B cell (primary cell): ENCODE measurements at regions not wholly inside any gene's neighbourhood (a gene's known extent, or its start where the extent isn't known, plus 50 kb on each side); places are given as distances from the start of the nearest gene placed in this dataset.

Experiments
- ATAC-seq: fragments of 200-7000 bp; cut with Tn5 transposase; one replicate; pipeline ENCODE4 v1.10.0; 2021; ENCODE audit warnings: low read depth, mild to moderate bottlenecking, moderate number of reproducible peaks, moderate library complexity
- CTCF ChIA-PET: fragments of 350-600 bp; sonication (Branson Sonifier 250); formaldehyde crosslinking; loops from one replicate; lab custom pipeline; 2021; ENCODE audit warnings: antibody characterized with exemption, inconsistent platforms; lab: Charles Lee
- POLR2A ChIA-PET: fragments of 350-600 bp; sonication (Branson Sonifier 250); formaldehyde crosslinking; loops from one replicate; lab custom pipeline; 2021; ENCODE audit warnings: antibody characterized with exemption; lab: Charles Lee
- DNase-seq: peaks from one replicate; pipeline ENCODE4 v3.0.0; 2013
- H2AFZ ChIP-seq: 2 replicates; pipeline ENCODE4 v1.6.1; 2012; ENCODE audit warnings: mild to moderate bottlenecking, low read depth, low read length; ENCODE audit not compliant: insufficient read depth, poor library complexity, severe bottlenecking
- H3K27ac ChIP-seq, 2 donors: 1 replicate in 1 of 2; 2 replicates in 1 of 2; pipeline ENCODE4 v1.5.1; 2012 to 2013; ENCODE audit warnings: low read length in 2 of 2, mild to moderate bottlenecking in 2 of 2, moderate library complexity in 1 of 2
- H3K27me3 ChIP-seq, 4 experiments: fragments of 200-600 bp in 1 of 4; sonication (generic) in 1 of 4; replicated peaks in 1 of 4; 1 replicate in 2 of 4; 2 replicates in 2 of 4; pipeline versions ENCODE4 v1.6.1 to v1.7.0; 2013 to 2016; ENCODE audit warnings: low read length in 3 of 4, mild to moderate bottlenecking in 2 of 4, mixed read lengths in 1 of 4, moderate library complexity in 1 of 4; ENCODE audit not compliant: insufficient read depth in 4 of 4, control insufficient read depth in 3 of 4; ENCODE audit errors: control extremely low read depth in 1 of 4
- H3K36me3 ChIP-seq, 2 experiments: replicated peaks in 1 of 2; 1 replicate in 1 of 2; 2 replicates in 1 of 2; pipeline versions ENCODE4 v1.6.1 to v1.7.1; 2013; ENCODE audit warnings: low read length in 1 of 2; ENCODE audit not compliant: insufficient read depth in 2 of 2, control insufficient read depth in 1 of 2; ENCODE audit errors: control extremely low read depth in 1 of 2, extremely low read depth in 1 of 2
- H3K4me1 ChIP-seq, 2 donors: fragments of 200-600 bp in 1 of 2; sonication (generic) in 1 of 2; 1 replicate in 1 of 2; 2 replicates in 1 of 2; pipeline versions ENCODE4 v1.5.1 to v1.6.1; 2013 to 2017; ENCODE audit warnings: low read length in 2 of 2; ENCODE audit not compliant: control insufficient read depth in 2 of 2, insufficient read depth in 2 of 2
- H3K4me2 ChIP-seq: replicated peaks from 2 replicates; pipeline ENCODE3; 2012; ENCODE audit warnings: mild to moderate bottlenecking, low read depth, low read length; ENCODE audit not compliant: poor library complexity, severe bottlenecking
- H3K4me3 ChIP-seq, 5 experiments: fragments of 200-600 bp in 1 of 5; sonication (generic) in 1 of 5; 1 replicate in 3 of 5; 2 replicates in 2 of 5; pipeline versions ENCODE4 v1.5.1 to v1.7.0; 2011 to 2016; ENCODE audit warnings: low read length in 4 of 5, mild to moderate bottlenecking in 4 of 5, low read depth in 2 of 5, control low read depth in 1 of 5, moderate library complexity in 1 of 5; ENCODE audit not compliant: insufficient read depth in 1 of 5; ENCODE audit errors: control extremely low read depth in 1 of 5, extremely low read depth in 1 of 5
- H3K79me2 ChIP-seq: fragments of 200-600 bp; sonication (generic); one replicate; pipeline ENCODE4 v1.6.0; 2016; ENCODE audit warnings: low read length; ENCODE audit not compliant: control insufficient read depth, insufficient read depth
- H3K9ac ChIP-seq: fragments of 200-600 bp; sonication (generic); 2 replicates; pipeline ENCODE4 v1.6.1; 2017; ENCODE audit warnings: mild to moderate bottlenecking, low read length, moderate library complexity
- H3K9me3 ChIP-seq, 3 donors: one replicate each; pipeline versions ENCODE4 v1.6.1 to v1.7.1; 2013; ENCODE audit warnings: low read length in 2 of 3; ENCODE audit not compliant: control insufficient read depth in 2 of 3, insufficient read depth in 1 of 3; ENCODE audit errors: control extremely low read depth in 1 of 3
- H4K20me1 ChIP-seq: 2 replicates; pipeline ENCODE4 v1.6.0; 2012; ENCODE audit warnings: mild to moderate bottlenecking, low read length; ENCODE audit not compliant: insufficient read depth, control insufficient read depth, poor library complexity, severe bottlenecking
- H3K27ac Mint-ChIP-seq: one replicate; pipeline ENCODE4 v1.8.0; 2021; ENCODE audit warnings: mixed read lengths
- H3K27me3 Mint-ChIP-seq: one replicate; pipeline ENCODE4 v1.8.0; 2021; ENCODE audit warnings: mixed read lengths
- H3K4me1 Mint-ChIP-seq: one replicate; pipeline ENCODE4 v1.8.0; 2021; ENCODE audit warnings: mixed read lengths
- H3K4me3 Mint-ChIP-seq: one replicate; pipeline ENCODE4 v1.8.0; 2021; ENCODE audit warnings: mixed read lengths
- H3K9me3 Mint-ChIP-seq: one replicate; pipeline ENCODE4 v1.8.0; 2022; ENCODE audit warnings: mixed read lengths; ENCODE audit not compliant: insufficient read depth
- CTCF ChIP-seq: fragments of 200-600 bp; IDR thresholded peaks from one replicate; pipeline ENCODE4 v1.8.0; 2022; ENCODE audit warnings: antibody characterized with exemption, mild to moderate bottlenecking
- EZH2 ChIP-seq: IDR thresholded peaks from 2 replicates; pipeline ENCODE4 v1.6.1; 2012; ENCODE audit warnings: borderline replicate concordance, low read depth, mild to moderate bottlenecking, moderate library complexity, low read length; ENCODE audit not compliant: insufficient read depth, poor library complexity, severe bottlenecking
- WGBS: methylation state at CpG from one replicate; pipeline ENCODE4 v1.1.5; 2013; ENCODE audit warnings: missing lambda C conversion rate; ENCODE audit not compliant: insufficient coverage; 5-methylcytosine and 5-hydroxymethylcytosine counted together
- intact Hi-C: fragments of 100-400 bp; cut with micrococcal nuclease; formaldehyde crosslinking; loops from one replicate; pipeline ENCODE4 v1.10.0; 2022

GRCh38 chr3:132892956-132893355 is 145.2 kb upstream of the TMEM108 start:
- no peaks in the 10 kb centered on the region for H3K36me3 ChIP-seq
- no peaks in the 10 kb centered on the region for H4K20me1 ChIP-seq
- intact Hi-C loops = no loop called here
- CTCF ChIA-PET = no interaction called here
- no peak for ATAC-seq
- no peaks in the 10 kb centered on the region for H3K9me3 Mint-ChIP-seq
- DNase-seq = no peak
- WGBS = 96% methylated on average over 3 of the region's 3 CpGs
- H3K4me3 Mint-ChIP-seq = no peak overlapping the region
- H3K9ac ChIP-seq = no peak overlapping the region
- no peak overlapping the region for H3K4me3 ChIP-seq
- no peaks in the 10 kb centered on the region for H3K9me3 ChIP-seq
- H3K27me3 ChIP-seq = no peaks in the 10 kb centered on the region
- H3K27ac Mint-ChIP-seq = no peak overlapping the region
- H2AFZ ChIP-seq = no peak overlapping the region
- H3K27ac ChIP-seq = no peak overlapping the region
- no peak for TF ChIP-seq CTCF
- no peak for TF ChIP-seq EZH2
- no peak overlapping the region for H3K4me2 ChIP-seq
- H3K4me1 Mint-ChIP-seq = no peaks in the 10 kb centered on the region
- POLR2A ChIA-PET = no interaction called here
- no peaks in the 10 kb centered on the region for H3K79me2 ChIP-seq
- no peaks in the 10 kb centered on the region for H3K4me1 ChIP-seq
- H3K27me3 Mint-ChIP-seq = no peaks in the 10 kb centered on the region

GRCh38 chr3:132881756-132882409 is 156.3 kb upstream of the TMEM108 start:
- Mint-ChIP-seq H3K9me3 (no peaks in the 10 kb centered on the region), H3K4me1 (no peaks in the 10 kb centered on the region), H3K27ac (no peak overlapping the region), H3K4me3 (no peak overlapping the region), H3K27me3 (peaks cover 5% of the 10 kb centered on the region)
- H3K4me2 ChIP-seq = no peak overlapping the region
- no peak overlapping the region for H2AFZ ChIP-seq
- H3K27ac ChIP-seq = no peak overlapping the region
- TF ChIP-seq EZH2 (no peak), CTCF (no peak)
- no peak overlapping the region for H3K4me3 ChIP-seq
- no peaks in the 10 kb centered on the region for H3K79me2 ChIP-seq
- H3K9ac ChIP-seq = no peak overlapping the region
- 67% methylated on average over 3 of the region's 5 CpGs for WGBS
- H4K20me1 ChIP-seq = no peaks in the 10 kb centered on the region
- intact Hi-C loops = no loop called here
- H3K27me3 ChIP-seq = no peaks in the 10 kb centered on the region
- no peak for ATAC-seq
- no peaks in the 10 kb centered on the region for H3K4me1 ChIP-seq
- CTCF ChIA-PET = no interaction called here
- H3K9me3 ChIP-seq = no peaks in the 10 kb centered on the region
- POLR2A ChIA-PET = no interaction called here
- no peak for DNase-seq
- no peaks in the 10 kb centered on the region for H3K36me3 ChIP-seq
